Esophagus muscularis mucosa (tissue), 4 donors: ENCODE measurements at regions not wholly inside any gene's neighbourhood (a gene's known extent, or its start where the extent isn't known, plus 50 kb on each side); places are given as distances from the start of the nearest gene placed in this dataset.

Experiments
- DNase-seq: peaks from one replicate; pipeline ENCODE4 v3.0.0-alpha.2; 2017; ENCODE audit errors: extremely low spot score
- H3K27ac ChIP-seq, 4 donors: fragments of 200-600 bp; sonication (generic); replicated peaks in 1 of 4; 1 replicate in 3 of 4; 2 replicates in 1 of 4; pipeline ENCODE4 v1.5.1; 2016 to 2019; ENCODE audit warnings: mild to moderate bottlenecking in 1 of 4
- H3K27me3 ChIP-seq, 4 donors: fragments of 200-600 bp; sonication (generic); one replicate each; pipeline versions ENCODE4 v1.5.1 to v1.6.0; 2016 to 2019
- H3K36me3 ChIP-seq, 4 donors: fragments of 200-600 bp; sonication (generic); one replicate each; pipeline ENCODE4 v1.5.1; 2016 to 2019
- H3K4me1 ChIP-seq, 4 donors: fragments of 200-600 bp; sonication (generic); one replicate each; pipeline ENCODE4 v1.5.1; 2016 to 2019
- H3K4me3 ChIP-seq, 4 donors: fragments of 200-600 bp; sonication (generic); 1 replicate in 2 of 4; 2 replicates in 2 of 4; pipeline ENCODE4 v1.5.1; 2016 to 2019; ENCODE audit warnings: mild to moderate bottlenecking in 4 of 4, moderate library complexity in 1 of 4
- H3K9me3 ChIP-seq, 4 donors: fragments of 200-600 bp; sonication (generic); 1 replicate in 3 of 4; 2 replicates in 1 of 4; pipeline ENCODE4 v1.5.1; 2016 to 2019
- CTCF ChIP-seq, 3 experiments: fragments of 200-600 bp in 2 of 3; fragments of 450-650 bp in 1 of 3; sonication (generic) in 2 of 3; IDR thresholded peaks; one replicate each; pipeline ENCODE4 v1.5.1; 2017 to 2019; ENCODE audit warnings: antibody characterized with exemption in 3 of 3, mild to moderate bottlenecking in 2 of 3, moderate library complexity in 1 of 3
- EP300 ChIP-seq: sonication (generic); formaldehyde crosslinking; IDR thresholded peaks from one replicate; pipeline ENCODE4 v1.6.1; 2017; ENCODE audit warnings: antibody characterized with exemption
- POLR2A ChIP-seq: fragments of 450-650 bp; IDR thresholded peaks from one replicate; pipeline ENCODE4 v1.6.1; 2017; ENCODE audit warnings: antibody characterized with exemption, moderate library complexity, mild to moderate bottlenecking, low read depth
- POLR2AphosphoS5 ChIP-seq, 2 donors: sonication (generic); formaldehyde crosslinking; IDR thresholded peaks; one replicate each; pipeline ENCODE4 v1.6.1; 2017; ENCODE audit warnings: antibody characterized with exemption in 2 of 2
- WGBS: methylation state at CpG from one replicate; pipeline ENCODE4 v1.1.5; 2018; 5-methylcytosine and 5-hydroxymethylcytosine counted together
- intact Hi-C: fragments of 100-400 bp; cut with DNase I; formaldehyde crosslinking; loops from one replicate; pipeline ENCODE4 v1.15.1; 2023

- Histone ChIP-seq H3K9me3 (no peaks in the 10 kb centered on the region), H3K36me3 (no peaks in the 10 kb centered on the region), H3K27ac (no peak overlapping the region), H3K4me3 (no peak overlapping the region), H3K4me1 (no peaks in the 10 kb centered on the region), H3K27me3 (peaks cover 0 to 77% (median 0%) of the 10 kb centered on the region in 4 donors)
- TF ChIP-seq POLR2AphosphoS5 (IDR thresholded peaks at IDR 0.05): no peak
- no peak for TF ChIP-seq CTCF (IDR thresholded peaks at IDR 0.05)
- TF ChIP-seq POLR2A: no peak
- TF ChIP-seq EP300: no peak
- no peak for DNase-seq
- intact Hi-C loops: no loop called here
- WGBS: 63% methylated on average over 11 of the region's 11 CpGs
Measured at GRCh38 chr22:47279746-47280145, 517.3 kb downstream of the TBC1D22A start.

GRCh38 chr22:47279337-47279736 lies 516.9 kb downstream of the TBC1D22A start:
- no peak overlapping the region for H3K27ac ChIP-seq
- no peaks in the 10 kb centered on the region for H3K36me3 ChIP-seq
- peaks cover 0 to 77% (median 0%) of the 10 kb centered on the region in 4 donors for H3K27me3 ChIP-seq
- intact Hi-C loops: no loop called here
- H3K9me3 ChIP-seq: no peaks in the 10 kb centered on the region
- no peaks in the 10 kb centered on the region for H3K4me1 ChIP-seq
- no peak for DNase-seq
- 78% methylated on average over 8 of the region's 8 CpGs for WGBS
- TF ChIP-seq POLR2A: no peak
- TF ChIP-seq CTCF (IDR thresholded peaks at IDR 0.05): no peak
- TF ChIP-seq EP300: no peak
- no peak for TF ChIP-seq POLR2AphosphoS5 (IDR thresholded peaks at IDR 0.05)
- H3K4me3 ChIP-seq: no peak overlapping the region

GRCh38 chr22:47278655-47279054 lies 516.2 kb downstream of the TBC1D22A start:
- no peak for TF ChIP-seq POLR2AphosphoS5 (IDR thresholded peaks at IDR 0.05)
- no peak for TF ChIP-seq POLR2A
- TF ChIP-seq CTCF (IDR thresholded peaks at IDR 0.05): no peak
- no peak for TF ChIP-seq EP300
- H3K4me1 ChIP-seq: no peaks in the 10 kb centered on the region
- H3K4me3 ChIP-seq: no peak overlapping the region
- H3K27me3 ChIP-seq: peaks cover 0 to 74% (median 0%) of the 10 kb centered on the region in 4 donors
- no peak overlapping the region for H3K27ac ChIP-seq
- H3K36me3 ChIP-seq: no peaks in the 10 kb centered on the region
- intact Hi-C loops: no loop called here
- no peaks in the 10 kb centered on the region for H3K9me3 ChIP-seq
- no peak for DNase-seq
- WGBS: 81% methylated on average over 12 of the region's 12 CpGs

GRCh38 chr22:47277531-47277930 lies 515.1 kb downstream of the TBC1D22A start:
- TF ChIP-seq EP300 (no peak), POLR2A (no peak), POLR2AphosphoS5 (IDR thresholded peaks at IDR 0.05) (no peak), CTCF (IDR thresholded peaks at IDR 0.05) (no peak)
- Histone ChIP-seq H3K27ac (no peak overlapping the region), H3K27me3 (peaks cover 0 to 64% (median 0%) of the 10 kb centered on the region in 4 donors), H3K36me3 (no peaks in the 10 kb centered on the region), H3K9me3 (no peaks in the 10 kb centered on the region), H3K4me3 (no peak overlapping the region), H3K4me1 (no peaks in the 10 kb centered on the region)
- intact Hi-C loops: no loop called here
- DNase-seq: no peak
- 85% methylated on average over 9 of the region's 9 CpGs for WGBS

- TF ChIP-seq CTCF (IDR thresholded peaks at IDR 0.05) (no peak), EP300 (no peak), POLR2A (no peak), POLR2AphosphoS5 (IDR thresholded peaks at IDR 0.05) (no peak)
- H3K27me3 ChIP-seq: peaks cover 0 to 58% (median 0%) of the 10 kb centered on the region in 4 donors
- H3K4me3 ChIP-seq: no peak overlapping the region
- no peaks in the 10 kb centered on the region for H3K9me3 ChIP-seq
- no peaks in the 10 kb centered on the region for H3K4me1 ChIP-seq
- intact Hi-C loops: no loop called here
- no peaks in the 10 kb centered on the region for H3K36me3 ChIP-seq
- no peak for DNase-seq
- WGBS: 100% methylated on average over 3 of the region's 13 CpGs
- H3K27ac ChIP-seq: no peak overlapping the region
Measured at GRCh38 chr22:47276991-47277390, 514.5 kb downstream of the TBC1D22A start.
